Posterior cingulate gyrus (tissue), 11 donors: ENCODE measurements at regions not wholly inside any gene's neighbourhood (a gene's known extent, or its start where the extent isn't known, plus 50 kb on each side); places are given as distances from the start of the nearest gene placed in this dataset.
"Not testable (repeated sequence)": the region's sequence is repeated elsewhere in the genome, so short reads cannot be mapped to it uniquely, and the experiment has no call there.

Experiments
- DNase-seq, 10 donors: peaks; one replicate each; pipeline versions ENCODE4 v3.0.0 to v3.0.0-alpha.2; 2020 to 2021; ENCODE audit warnings: mixed read lengths in 3 of 10
- intact Hi-C: fragments of 100-400 bp; cut with DNase I; formaldehyde crosslinking; loops from one replicate; pipeline ENCODE4 v1.15.1; 2023

DNA sequence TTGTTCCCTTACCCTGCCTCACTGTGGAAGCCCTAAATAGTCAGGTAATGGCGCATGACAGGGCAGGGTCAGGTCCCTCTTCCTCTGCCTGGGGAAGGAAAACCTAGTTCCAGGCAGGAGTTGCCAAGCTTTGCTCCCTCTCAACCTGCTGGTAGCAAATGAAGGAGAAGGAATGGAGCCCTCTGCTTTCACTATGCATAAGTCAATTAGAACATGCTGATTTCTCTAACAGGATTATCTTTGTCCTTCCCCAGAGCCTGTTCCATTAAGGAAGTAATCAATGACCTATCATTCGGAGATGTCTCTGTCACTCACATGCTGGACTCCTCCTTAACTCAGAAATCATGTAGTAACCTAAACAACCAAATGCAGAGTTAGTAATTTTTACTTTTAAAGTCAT lies 161.8 kb upstream of the NFIA start:
- intact Hi-C loops, result no loop called here
- DNase-seq, result no peak

DNA sequence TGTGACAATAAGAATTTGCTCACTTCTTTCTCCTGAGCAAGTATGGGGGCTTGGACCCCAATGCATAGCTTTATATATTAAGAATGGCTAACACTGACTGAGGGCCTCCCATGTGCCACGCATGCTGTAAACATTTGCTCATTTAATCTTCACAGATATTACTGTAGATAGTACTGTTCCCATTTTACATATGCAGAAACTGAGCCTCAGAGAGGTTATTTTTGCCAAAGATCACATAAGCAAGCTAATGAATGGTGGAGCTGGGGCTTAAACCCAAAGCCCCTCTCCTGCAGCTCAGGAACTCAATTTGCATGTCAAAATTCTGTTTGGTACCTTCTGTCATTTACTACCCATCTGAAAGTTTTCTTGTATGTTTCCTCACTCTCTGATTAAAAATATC lies 163.5 kb upstream of the NFIA start:
- no peak for DNase-seq
- intact Hi-C loops, result no loop called here

DNA sequence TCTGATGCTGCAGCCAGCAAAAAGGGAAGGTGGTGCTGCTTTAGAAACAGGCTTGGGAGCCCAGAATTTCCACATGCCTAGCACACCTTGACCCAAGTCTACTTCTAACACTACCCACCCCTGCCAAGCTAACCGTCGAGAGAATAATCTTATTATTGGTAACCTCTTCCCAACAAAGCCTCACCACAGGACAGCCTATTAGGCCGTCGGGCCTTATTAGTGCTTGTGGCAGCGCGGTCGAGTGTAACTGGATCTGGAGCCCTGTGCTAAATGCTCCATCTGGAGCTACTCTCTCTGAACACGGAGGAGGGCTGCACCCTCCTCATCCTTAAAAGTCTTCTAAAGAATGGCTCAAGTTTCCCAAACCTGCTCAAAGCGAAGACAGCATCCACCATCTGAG lies 165.5 kb upstream of the NFIA start:
- intact Hi-C loops, result no loop called here
- DNase-seq, result no peak

DNA sequence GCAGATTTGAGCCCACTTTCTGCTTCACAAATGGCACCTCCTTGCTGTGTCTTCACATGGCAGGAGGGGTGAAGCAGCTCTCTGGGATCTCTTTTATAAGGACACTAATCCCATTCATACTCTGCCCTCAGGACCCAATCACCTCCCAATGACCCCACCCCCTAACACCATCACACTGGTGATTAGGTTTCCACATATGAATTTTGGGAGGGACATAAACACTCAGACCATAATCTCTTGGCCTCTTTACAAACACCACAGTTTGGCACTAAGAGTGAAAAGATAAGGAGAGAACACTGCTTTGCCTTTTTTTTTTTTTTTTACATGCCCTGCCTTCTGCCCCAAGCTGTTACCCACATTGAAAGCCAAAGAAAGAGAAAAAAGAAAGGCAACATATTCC lies 166.2 kb upstream of the NFIA start:
- intact Hi-C loops, result no loop called here

DNA sequence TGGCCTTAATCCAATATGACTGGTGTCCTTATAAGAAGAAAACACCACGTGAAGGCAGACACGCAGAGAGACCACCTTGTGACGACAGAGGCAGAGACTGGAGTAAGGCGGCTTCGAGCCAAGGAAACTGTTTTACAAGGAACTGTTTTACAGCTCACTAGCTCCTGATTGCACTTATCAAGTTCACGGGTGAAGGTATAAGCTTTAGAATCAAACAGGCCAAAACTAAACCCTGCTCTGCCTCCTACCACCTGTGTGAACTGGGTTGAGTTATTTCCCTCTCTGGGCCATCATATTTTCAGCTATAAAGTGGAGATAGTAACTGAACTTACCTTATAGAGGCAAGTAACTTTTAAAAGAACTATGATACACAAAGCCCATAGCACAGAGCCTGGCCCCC lies 166.9 kb upstream of the NFIA start:
- intact Hi-C loops, result no loop called here
- no peak for DNase-seq

More for the DNA sequence above, 166.2 kb upstream of the NFIA start:
- no peak for DNase-seq

DNA sequence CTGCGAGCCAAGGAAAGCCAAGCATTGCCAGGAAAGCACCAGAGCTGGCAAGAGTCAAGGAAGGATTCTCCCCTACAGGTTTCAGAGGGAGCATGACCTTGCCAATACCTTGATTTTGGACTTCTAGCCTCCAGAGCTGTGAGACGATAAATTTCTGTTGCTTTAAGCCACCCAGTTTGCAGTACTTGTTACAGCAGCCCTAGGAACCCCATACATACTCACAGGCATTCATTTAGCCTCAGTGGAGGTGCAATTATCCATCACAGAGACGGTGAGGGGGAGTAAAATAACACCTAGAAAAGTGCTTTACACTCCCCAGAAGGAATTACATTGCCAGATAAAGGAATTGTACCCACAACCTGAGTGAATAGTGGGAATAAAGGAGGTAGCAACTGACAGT lies 167.4 kb upstream of the NFIA start:
- DNase-seq, result no peak
- intact Hi-C loops, result no loop called here

DNA sequence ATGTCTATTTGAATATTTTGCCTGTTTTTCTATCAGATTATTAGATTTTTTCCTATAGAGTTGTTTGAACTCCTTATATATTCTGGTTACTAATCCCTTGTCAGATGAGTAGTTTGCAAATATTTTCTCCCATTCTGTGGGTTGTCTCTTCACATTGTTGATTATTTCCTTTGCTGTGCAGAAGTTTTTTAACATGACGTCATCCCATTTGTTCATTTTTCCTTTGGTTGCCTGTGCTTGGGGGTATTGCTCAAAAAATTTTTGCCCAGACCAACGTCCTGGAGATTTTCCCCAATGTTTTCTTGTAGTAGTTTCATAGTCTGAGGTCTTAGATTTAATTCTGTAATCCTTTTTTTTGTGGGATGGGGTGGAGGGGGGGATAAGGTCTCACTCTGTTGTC lies 168.7 kb upstream of the NFIA start:
- DNase-seq, intact Hi-C loops: not testable (repeated sequence)

DNA sequence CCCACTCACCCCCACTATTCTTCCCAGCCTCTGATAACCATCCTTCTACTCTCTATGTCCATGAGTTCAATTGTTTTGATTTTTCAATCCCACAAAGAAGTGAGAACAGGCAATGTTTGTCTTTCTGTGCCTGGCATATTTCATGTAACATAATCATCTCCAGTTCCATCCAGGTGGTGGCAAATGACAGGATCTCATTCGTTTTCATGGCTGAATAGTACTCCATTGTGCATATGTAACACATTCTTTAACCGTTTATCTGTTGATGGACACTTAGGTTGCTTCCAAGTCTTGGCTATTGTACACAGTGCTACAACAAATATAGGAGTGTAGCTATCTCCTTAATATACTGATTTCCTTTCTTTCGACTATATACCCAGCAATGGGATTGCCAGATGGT lies 169.3 kb upstream of the NFIA start:
- no peak for DNase-seq
- intact Hi-C loops, result no loop called here

DNA sequence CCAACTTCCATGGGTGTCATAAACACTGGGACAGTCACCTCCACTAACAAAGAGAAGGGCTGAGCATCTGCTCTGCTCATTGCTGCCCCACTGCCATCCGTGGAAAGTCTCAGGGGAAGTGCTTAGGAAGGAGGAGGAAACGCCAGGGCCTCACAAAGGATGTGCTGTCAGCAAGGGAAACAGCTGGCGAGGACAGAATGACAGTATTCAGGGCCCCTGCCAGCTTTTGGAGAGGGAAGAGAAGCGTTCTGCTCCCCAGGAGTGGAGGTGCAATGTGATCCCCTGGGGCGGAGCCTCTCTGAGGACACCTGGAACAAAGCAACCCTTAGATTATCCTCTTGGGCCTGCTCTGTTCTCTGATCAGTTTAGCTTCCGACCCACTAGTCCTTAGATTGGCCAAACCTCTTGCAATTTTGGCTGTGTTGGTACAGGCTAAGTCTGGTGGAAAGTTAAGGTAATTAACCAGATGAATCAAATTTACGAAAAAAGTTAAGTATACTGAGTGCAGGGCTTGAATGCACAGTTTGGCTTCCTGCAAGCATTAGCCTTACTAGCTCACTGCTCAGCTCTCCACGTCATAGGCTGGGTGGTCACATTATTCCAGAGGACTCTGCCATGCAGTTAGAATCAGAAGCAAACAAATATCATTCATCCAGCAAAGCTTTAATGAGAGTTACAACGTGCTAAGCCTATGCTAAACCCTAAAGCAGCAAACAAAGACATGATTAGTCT lies 170.2 kb upstream of the NFIA start:
- intact Hi-C loops, result no loop called here
- peak in 1 of 10 donors; percentile 85 for DNase-seq

DNA sequence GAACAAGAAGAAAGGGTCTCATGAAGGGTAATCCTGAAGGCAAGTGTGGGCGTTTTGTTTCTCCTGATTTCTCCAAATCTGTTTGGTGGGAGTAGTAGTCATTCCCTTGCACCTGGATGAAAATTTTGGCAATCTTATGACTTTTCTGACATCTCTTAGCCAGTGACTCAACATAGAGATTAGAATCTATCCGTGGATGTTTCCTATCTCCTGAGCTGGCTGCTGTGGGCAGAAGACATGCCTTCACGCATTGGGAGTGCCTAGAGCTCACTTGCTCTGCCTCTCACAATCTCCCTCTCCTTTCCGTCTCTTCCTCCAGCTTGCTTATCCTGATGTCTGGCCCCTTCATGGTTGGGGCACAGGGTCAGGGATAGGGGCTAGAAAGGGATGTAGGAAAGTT lies 174.2 kb upstream of the NFIA start:
- no peak for DNase-seq
- intact Hi-C loops, result no loop called here

DNA sequence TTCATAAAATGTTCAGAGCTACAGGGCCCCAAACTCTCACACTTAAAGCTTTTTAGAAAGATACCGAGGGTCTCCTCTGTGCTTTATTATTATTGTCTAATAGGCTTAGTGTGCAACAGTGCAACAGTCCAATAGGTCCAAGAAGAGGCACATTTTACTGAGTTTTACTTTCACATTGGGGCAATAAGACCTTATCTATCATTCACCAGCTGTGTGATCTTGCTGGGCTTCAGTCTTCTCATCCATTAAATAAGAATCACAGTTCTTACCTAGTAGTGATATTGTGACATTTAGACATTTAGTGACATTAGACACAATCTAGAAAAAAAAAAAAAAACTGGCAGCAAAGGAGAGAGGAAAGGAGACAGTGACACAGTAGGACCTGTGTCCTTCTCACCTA lies 175.8 kb upstream of the NFIA start:
- intact Hi-C loops, result no loop called here
- no peak for DNase-seq

DNA sequence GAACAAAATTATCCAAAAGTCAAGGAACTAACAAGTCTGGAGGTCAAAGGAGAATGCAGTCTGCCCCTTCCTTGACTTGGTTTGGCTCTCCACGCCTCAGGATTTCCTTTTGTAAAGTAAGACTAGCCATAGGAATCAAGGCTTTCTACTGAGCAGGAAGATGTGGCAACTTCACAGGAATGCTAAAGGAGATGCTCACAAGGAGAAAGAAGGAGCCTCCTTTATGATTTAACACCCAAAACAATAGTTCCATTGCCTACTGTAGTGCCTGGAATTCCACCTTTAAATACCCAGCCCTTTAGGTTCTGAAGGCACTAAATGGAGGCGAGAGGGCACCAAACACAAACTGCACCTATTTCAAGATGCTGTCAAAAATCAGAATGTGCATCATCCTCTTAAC lies 176.3 kb upstream of the NFIA start:
- DNase-seq, result no peak
- intact Hi-C loops, result no loop called here

DNA sequence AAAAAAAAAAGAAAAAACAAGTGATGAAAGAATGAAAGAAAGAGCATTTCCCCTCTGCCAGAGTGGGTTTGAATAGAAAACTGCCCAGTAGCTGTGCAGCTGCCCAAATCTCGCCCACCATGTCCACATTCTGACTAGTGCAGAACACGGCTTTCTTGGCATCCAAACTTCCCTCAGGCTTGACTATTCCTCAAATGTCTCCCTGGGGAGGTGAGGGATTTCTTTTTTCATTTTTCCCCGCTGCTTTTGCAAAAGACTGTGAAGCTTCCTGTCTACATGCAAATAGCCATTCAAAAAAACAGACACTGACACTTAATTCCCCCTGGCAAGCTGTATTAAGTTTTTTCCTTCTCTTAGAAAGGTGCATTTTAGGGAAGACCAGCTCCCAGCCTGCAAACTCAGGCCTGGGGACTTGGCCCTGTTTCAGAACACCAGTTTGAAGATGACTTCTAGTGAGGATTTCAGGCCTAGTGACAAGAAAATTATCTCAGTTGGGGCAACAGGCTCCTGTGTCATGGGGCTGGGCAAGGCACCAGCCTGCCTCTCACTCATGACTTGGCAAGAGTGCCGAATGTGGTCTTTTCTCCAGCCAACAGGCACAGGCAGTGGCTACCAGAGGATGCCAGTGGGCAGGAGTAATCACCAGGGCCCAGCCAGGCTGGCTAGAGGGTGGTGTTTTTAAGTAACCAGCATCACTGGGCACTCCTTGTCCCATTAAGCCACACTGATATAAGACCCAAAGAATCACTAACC lies 178.1 kb upstream of the NFIA start:
- intact Hi-C loops, result no loop called here
- peak; percentile 25 to 89 (median 50) for DNase-seq

DNA sequence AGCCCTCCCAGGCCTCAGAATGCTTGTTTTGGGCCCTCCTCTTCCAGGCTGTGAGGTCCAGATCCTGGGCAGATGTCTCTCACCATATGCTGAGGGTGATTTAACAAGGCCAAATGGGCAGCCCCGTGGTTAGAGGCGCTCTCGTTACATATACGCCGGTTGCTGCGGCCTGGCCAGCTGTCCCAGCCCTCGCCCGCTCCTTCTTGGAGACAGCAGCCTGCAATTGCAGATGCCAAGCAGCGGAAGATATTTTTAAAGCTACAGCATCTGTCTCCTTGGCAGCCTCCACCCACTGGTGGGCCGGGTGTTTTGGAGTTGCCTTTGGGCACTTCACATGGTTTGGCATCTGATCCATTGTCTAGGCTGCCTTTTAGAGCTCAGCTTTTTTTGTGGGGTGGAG lies 178.8 kb upstream of the NFIA start:
- intact Hi-C loops, result no loop called here
- DNase-seq, result peak; percentile 20 to 95 (median 70)

DNA sequence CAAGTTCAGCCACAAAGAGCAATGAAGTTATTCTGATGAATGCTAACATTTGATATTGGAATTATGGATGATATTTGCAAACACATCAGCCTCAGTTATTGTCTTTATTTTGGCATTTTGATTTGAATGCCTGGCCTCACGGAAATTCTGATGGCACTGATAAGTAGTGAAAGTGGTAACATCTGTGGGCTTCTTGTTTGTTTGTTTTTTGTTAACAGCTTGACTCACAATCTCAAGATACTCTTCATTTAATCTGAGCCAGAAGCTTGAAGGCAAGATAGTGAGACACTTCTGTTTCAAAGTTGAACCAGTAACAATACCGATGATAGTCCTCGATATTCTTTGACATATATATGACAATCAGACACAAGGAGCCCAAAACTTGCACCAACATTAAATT lies 182.9 kb upstream of the NFIA start:
- intact Hi-C loops, result no loop called here

DNA sequence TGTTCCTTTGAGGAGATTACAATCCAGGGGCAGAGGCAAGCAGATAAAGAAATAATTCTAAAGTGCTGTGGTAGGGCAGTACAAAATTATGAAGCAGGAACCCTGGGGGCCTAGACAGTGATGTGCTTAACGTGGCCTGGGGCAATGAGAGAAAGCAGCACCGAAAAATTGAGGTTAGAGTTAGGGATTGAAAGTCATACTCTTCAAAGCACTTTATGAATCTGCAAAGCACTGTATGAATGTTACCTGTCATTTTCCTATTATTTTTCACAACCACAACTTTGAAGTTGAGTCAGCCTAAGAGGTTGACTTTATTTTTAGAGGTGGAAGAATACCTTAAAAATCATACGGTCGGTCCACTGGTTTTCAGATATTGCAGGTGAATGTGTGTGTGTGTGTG lies 183.4 kb upstream of the NFIA start:
- no peak for DNase-seq
- intact Hi-C loops, result no loop called here

More for the DNA sequence above, 182.9 kb upstream of the NFIA start:
- no peak for DNase-seq

DNA sequence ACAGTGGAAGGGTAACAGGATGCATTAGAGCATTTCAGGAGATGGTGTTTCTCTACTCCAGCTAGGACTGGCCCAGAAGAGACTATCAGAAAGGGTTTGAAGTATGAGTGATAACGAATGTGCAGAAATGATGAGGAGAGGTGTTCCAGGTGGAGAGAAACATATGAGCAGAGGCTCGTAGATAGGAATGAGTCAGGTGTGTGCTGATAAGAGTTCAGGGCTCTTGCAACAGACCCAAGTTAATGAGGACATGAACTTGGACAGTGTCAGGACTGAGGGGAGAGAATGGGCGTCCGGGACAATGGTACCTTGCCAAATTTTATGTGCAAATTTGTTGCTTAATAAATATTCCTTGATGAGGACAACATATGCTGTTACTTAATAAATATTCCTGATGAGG lies 183.9 kb upstream of the NFIA start:
- intact Hi-C loops, result no loop called here
- no peak for DNase-seq

DNA sequence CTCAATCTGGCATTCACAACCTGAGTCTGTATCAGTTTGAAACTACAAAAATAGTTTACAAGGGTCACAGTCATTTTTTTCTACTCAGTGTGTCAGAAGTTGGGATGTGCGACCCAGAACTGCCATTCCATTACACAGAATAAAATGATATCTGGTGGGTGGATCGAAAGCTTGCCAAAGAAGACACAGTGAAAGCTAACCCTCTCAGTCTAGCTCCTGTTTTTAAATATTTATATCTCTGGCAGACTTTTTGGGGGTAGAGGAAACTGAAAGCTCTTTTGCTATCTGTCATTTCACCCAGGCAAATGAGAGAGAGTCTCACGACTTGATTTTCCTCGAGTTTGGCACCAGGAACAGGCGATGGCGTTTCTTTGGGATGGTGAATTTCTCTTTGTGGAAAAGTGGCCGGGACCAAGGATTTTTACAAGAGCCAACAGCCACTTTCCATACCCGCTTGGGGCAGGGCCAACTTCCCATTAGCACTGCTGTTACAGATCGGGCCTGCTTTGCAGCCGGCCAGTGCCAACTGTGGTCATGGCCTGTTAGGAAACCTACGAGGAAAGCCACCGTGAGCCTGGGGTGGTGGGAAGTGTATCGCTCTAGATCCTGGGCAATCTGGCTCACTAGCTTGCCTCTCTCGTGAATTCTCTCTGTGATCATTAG lies 185.5 kb upstream of the NFIA start:
- no peak for DNase-seq
- intact Hi-C loops, result no loop called here

DNA sequence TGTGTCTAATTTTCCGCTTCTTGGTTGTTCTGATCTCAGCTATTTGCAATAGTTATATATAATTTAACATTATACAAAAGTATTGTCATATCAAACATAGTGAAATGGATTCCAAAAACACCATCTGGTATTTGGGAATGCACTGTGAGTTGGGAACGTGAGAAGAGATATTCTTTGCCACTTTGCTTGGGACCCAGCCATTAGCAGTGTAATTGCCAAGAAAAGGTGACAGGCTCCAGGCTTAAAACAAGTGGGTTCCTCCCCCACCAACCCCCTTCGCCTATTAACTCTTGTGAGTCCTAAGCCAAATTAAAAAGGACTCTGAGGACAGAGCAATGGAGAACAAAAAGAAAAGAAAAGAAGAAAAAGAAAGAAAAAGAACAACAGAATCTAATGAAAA lies 186.7 kb upstream of the NFIA start:
- DNase-seq, result no peak

DNA sequence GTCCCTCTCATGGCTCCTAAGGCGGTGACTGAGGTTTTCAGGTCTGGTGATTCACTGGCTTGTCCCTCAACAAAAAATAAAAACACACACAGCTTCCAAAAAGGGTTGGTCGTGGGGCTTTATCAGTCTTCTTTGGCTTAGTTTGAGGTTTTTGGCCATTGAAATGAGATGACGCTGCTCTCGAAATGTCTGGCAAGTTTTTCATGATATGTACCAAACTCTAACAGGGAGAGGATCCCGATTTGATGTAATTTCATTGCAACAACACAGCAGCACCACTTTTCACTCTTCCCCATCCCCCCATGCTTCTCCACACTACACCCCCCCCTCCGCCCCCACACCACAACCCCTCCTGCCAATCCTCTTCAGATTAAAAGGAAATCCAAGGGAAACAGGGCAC lies 187.1 kb upstream of the NFIA start:
- intact Hi-C loops, result no loop called here
- no peak for DNase-seq

More for the DNA sequence above, 186.7 kb upstream of the NFIA start:
- intact Hi-C loops, result no loop called here

DNA sequence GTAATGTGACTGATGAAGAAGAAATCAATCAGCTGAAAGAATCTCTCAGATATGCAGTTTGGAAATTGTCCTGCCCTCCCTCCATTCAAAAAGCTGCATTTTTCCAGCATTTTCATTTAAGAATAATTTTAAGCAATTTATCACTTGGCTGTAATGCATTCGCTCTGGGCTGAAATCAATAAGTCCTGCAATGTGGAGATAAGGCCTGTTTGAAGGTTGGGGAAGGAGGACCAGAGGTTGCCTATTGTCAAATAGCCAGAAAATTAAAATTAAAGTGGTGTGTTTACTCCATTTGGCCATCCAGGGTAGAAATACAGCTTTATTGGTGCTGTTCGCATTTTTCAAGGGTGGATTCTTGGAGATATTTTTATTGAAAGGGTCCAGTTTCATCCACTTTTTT lies 187.6 kb upstream of the NFIA start:
- intact Hi-C loops, result no loop called here
- no peak for DNase-seq

DNA sequence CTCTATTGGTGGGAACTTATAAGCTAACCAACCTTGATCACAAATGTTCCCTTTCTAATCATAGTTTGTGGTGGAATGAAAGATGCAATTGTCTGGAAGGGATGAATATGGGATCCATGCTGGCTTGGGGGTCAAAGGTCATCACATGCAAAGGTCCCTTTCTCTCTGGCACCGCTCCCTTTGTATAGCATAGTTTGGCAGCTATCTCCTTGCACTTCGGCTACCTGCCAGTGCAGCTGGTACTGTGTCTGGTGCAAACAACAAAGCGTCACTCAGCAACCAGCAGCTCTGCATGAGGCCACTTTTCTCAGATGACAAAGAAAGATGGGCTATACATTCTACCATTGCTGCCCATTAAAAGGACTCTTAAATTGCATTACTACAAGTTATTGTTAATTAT lies 188.2 kb upstream of the NFIA start:
- intact Hi-C loops, result no loop called here
- no peak for DNase-seq
